K562 (cell line): ENCODE measurements at regions not wholly inside any gene's neighbourhood (a gene's known extent, or its start where the extent isn't known, plus 50 kb on each side); places are given as distances from the start of the nearest gene placed in this dataset.

Experiments used
- ATAC-seq: fragments of 200-7000 bp; cut with Tn5 transposase; 3 replicates; pipeline ENCODE4 v1.9.1; 2020; ENCODE audit warnings: moderate library complexity
- BruUV-seq: library from RNA; stranded (reverse); fragments of 400-500 nt; replicated peaks from 2 replicates; lab custom pipeline; 2021; lab: Mats Ljungman, UMichigan
- CTCF ChIA-PET: fragments of 300-600 bp; formaldehyde crosslinking; extraction: SDS; loops from one replicate; lab custom pipeline; 2021; ENCODE audit warnings: low intra/inter-chr PET ratio; lab: Yijun Ruan, JAX
- POLR2A ChIA-PET: fragments of 300-600, 350-650 bp; sonication (Branson Sonifier 250); formaldehyde crosslinking; extraction: SDS; loops from one replicate; lab custom pipeline; 2021; ENCODE audit warnings: antibody characterized with exemption, inconsistent platforms; lab: Yijun Ruan, JAX
- DNase-seq, 4 experiments: peaks; one replicate each; pipeline versions ENCODE4 v3.0.0 to v3.0.0-alpha.2; 2011 to 2018; ENCODE audit warnings: low spot score in 3 of 4, mixed read lengths in 3 of 4; ENCODE audit errors: extremely low read depth in 1 of 4
- FAIRE-seq: peaks from 2 replicates; lab custom pipeline; 2011; peaks lifted over from hg19 to GRCh38; lab: Jason Lieb, UNC
- H2AFZ ChIP-seq: 2 replicates; pipeline ENCODE4 v1.6.0; 2011; ENCODE audit warnings: low read depth, low read length, control low read depth, inconsistent platforms
- H3K27ac ChIP-seq: fragments of 200-600 bp; 3 replicates; pipeline ENCODE4 v1.8.0; 2011; ENCODE audit warnings: low read depth, mild to moderate bottlenecking, control low read depth, inconsistent platforms, low read length, moderate library complexity, mixed read lengths; ENCODE audit errors: extremely low read depth
- H3K27me3 ChIP-seq, 2 experiments: fragments of 300-600 bp in 1 of 2; 2 replicates in 1 of 2; 3 replicates in 1 of 2; pipeline versions ENCODE4 v1.6.0 to v1.8.0; 2011; ENCODE audit warnings: inconsistent platforms in 2 of 2, low read length in 2 of 2, mild to moderate bottlenecking in 1 of 2, mixed read lengths in 1 of 2, moderate library complexity in 1 of 2; ENCODE audit not compliant: control insufficient read depth in 2 of 2, insufficient read depth in 2 of 2
- H3K36me3 ChIP-seq: fragments of 300-600 bp; 3 replicates; pipeline ENCODE4 v1.8.0; 2011; ENCODE audit warnings: mild to moderate bottlenecking, low read length, inconsistent platforms; ENCODE audit not compliant: control insufficient read depth, insufficient read depth
- H3K4me1 ChIP-seq, 2 experiments: fragments of 200-600 bp in 1 of 2; replicated peaks in 1 of 2; 2 replicates in 1 of 2; 3 replicates in 1 of 2; pipeline versions ENCODE4 v1.5.1 to v1.8.0; 2011; ENCODE audit warnings: inconsistent platforms in 2 of 2, low read length in 2 of 2, mild to moderate bottlenecking in 1 of 2, mixed read lengths in 1 of 2, moderate library complexity in 1 of 2; ENCODE audit not compliant: control insufficient read depth in 2 of 2, insufficient read depth in 2 of 2
- H3K4me2 ChIP-seq: 2 replicates; pipeline ENCODE4 v1.6.1; 2011; ENCODE audit warnings: low read length, control low read depth, inconsistent platforms, mixed read lengths; ENCODE audit not compliant: insufficient read depth
- H3K4me3 ChIP-seq: fragments of 200-600 bp; sonication (generic), shearing (Covaris generic); 2 replicates; pipeline ENCODE4 v1.5.1; 2016; ENCODE audit warnings: control low read depth, inconsistent platforms
- H3K79me2 ChIP-seq: fragments of 200-600 bp; 3 replicates; pipeline ENCODE4 v1.8.0; 2011; ENCODE audit warnings: low read length, inconsistent platforms; ENCODE audit not compliant: control insufficient read depth, insufficient read depth
- H3K9ac ChIP-seq, 2 experiments: 2 replicates each; pipeline versions ENCODE4 v1.6.0 to v1.6.1; 2011; ENCODE audit warnings: low read depth in 2 of 2, low read length in 2 of 2, control low read depth in 1 of 2, inconsistent platforms in 1 of 2, mild to moderate bottlenecking in 1 of 2, mixed read lengths in 1 of 2; ENCODE audit not compliant: insufficient read depth in 1 of 2
- H3K9me1 ChIP-seq: one replicate; pipeline ENCODE4 v1.6.0; 2011; ENCODE audit warnings: inconsistent platforms, mild to moderate bottlenecking, low read length, moderate library complexity; ENCODE audit not compliant: control insufficient read depth, insufficient read depth
- H3K9me3 ChIP-seq: replicated peaks from 2 replicates; pipeline ENCODE4 v1.5.1; 2011; ENCODE audit warnings: low read depth, low read length, inconsistent platforms; ENCODE audit not compliant: control insufficient read depth, insufficient read depth
- H4K20me1 ChIP-seq: replicated peaks from 2 replicates; pipeline ENCODE4 v1.6.1; 2011; ENCODE audit warnings: low read length, inconsistent platforms, mixed read lengths; ENCODE audit not compliant: control insufficient read depth, insufficient read depth
- ARHGAP35 ChIP-seq: fragments of 450-650 bp; IDR thresholded peaks from 2 replicates; pipeline ENCODE4 v1.6.1; 2018; ENCODE audit not compliant: partially characterized antibody
- KLF1 ChIP-seq: fragments of 450-650 bp; IDR thresholded peaks from 2 replicates; pipeline ENCODE4 v1.6.1; 2016; ENCODE audit warnings: missing genetic modification characterization, missing compliant biosample characterization
- NFRKB ChIP-seq: fragments of 450-650 bp; IDR thresholded peaks from 2 replicates; pipeline ENCODE4 v1.6.1; 2016; ENCODE audit warnings: low read depth
- NFXL1 ChIP-seq: fragments of 450-650 bp; formaldehyde crosslinking; IDR thresholded peaks from 2 replicates; pipeline ENCODE4 v1.4.0; 2021; ENCODE audit warnings: mild to moderate bottlenecking
- PRDM10 ChIP-seq: fragments of 450-650 bp; IDR thresholded peaks from 2 replicates; pipeline ENCODE4 v1.6.1; 2018; ENCODE audit not compliant: partially characterized antibody
- RBM15 ChIP-seq: fragments of 200-400 bp; formaldehyde crosslinking; IDR thresholded peaks from 2 replicates; pipeline ENCODE4 v1.6.1; 2018; ENCODE audit warnings: mild to moderate bottlenecking, low read length, moderate library complexity; ENCODE audit not compliant: insufficient read depth
- STAT5B ChIP-seq: fragments of 250-450 bp; sonication (Bioruptor Pico); IDR thresholded peaks from 2 replicates; pipeline ENCODE4 v1.8.0; 2021; ENCODE audit warnings: mild to moderate bottlenecking, inconsistent platforms
- TFAM ChIP-seq: fragments of 250-450 bp; sonication (Bioruptor Pico); conservative IDR thresholded peaks from 2 replicates; pipeline ENCODE4 v1.5.0; 2021; ENCODE audit warnings: mild to moderate bottlenecking, moderate library complexity
- ZNF384 ChIP-seq: IDR thresholded peaks from 2 replicates; pipeline ENCODE4 v1.6.1; 2012; ENCODE audit warnings: low read depth, low read length, improper control_type of control experiment
- ZNF583 ChIP-seq: fragments of 250-450 bp; sonication (Bioruptor Pico); IDR thresholded peaks from 2 replicates; pipeline ENCODE4 v1.4.0; 2020
- WGBS: fragments of 100-300 bp; shearing (Covaris generic); methylation state at CpG from one replicate; pipeline ENCODE4 v1.1.6; 2016; ENCODE audit warnings: low coverage, mixed read lengths; ENCODE audit not compliant: insufficient coverage; ENCODE audit errors: missing lambda C conversion rate; 5-methylcytosine and 5-hydroxymethylcytosine counted together
- in situ Hi-C: fragments of 300-500 bp; cut with MboI; formaldehyde crosslinking; loops from 4 replicates; pipeline ENCODE4 v1.15.0; 2018; ENCODE audit warnings: inconsistent platforms, mixed read lengths
- intact Hi-C: fragments of 100-400 bp; cut with micrococcal nuclease; formaldehyde crosslinking; loops from 2 replicates; pipeline ENCODE4 v1.14.2; 2022
- TF ChIP-seq, protein P1 (sequence below): fragments of 250-450 bp; sonication (Bioruptor Pico); IDR thresholded peaks from 2 replicates; pipeline ENCODE4 v1.5.0; 2021
- TF ChIP-seq, protein P2 (sequence below): fragments of 450-650 bp; IDR thresholded peaks from 2 replicates; pipeline ENCODE4 v1.6.1; 2016
- TF ChIP-seq, protein P3 (sequence below): sonication (generic); formaldehyde crosslinking; IDR thresholded peaks from 2 replicates; pipeline ENCODE4 v1.8.0; 2022; ENCODE audit warnings: mild to moderate bottlenecking, missing genetic modification reagents

DNA sequence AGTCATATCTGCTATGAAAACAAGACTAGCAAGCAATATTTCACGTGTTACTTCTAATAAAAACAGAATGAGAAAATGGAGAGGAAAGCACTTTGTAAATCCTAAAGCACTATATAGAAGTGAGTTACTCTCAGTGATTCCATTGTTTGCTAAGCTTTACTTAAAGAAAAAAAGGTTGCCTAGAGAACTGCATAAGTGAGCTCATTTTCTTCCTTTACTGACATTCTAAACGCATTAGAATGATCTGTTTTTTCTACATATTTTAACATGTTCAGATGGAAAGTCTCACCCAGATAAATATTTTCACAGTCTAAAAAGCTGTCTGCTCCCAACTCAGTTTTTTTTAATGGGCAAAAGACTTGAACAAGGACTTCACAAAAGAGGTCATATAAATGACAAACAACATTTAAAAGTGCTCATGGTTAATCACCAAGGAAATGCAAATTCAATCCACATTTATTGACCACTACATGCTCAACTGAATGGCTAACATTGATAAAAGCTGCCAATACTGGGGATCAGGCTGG is 52.9 kb upstream of the AKAP12 start:
- TF ChIP-seq PRDM10 = no peak
- no peak for TF ChIP-seq ARHGAP35
- TF ChIP-seq ZNF384 = no peak
- no peak for TF ChIP-seq STAT5B (CRISPR knock-in tag)
- TF ChIP-seq, protein P1, sequence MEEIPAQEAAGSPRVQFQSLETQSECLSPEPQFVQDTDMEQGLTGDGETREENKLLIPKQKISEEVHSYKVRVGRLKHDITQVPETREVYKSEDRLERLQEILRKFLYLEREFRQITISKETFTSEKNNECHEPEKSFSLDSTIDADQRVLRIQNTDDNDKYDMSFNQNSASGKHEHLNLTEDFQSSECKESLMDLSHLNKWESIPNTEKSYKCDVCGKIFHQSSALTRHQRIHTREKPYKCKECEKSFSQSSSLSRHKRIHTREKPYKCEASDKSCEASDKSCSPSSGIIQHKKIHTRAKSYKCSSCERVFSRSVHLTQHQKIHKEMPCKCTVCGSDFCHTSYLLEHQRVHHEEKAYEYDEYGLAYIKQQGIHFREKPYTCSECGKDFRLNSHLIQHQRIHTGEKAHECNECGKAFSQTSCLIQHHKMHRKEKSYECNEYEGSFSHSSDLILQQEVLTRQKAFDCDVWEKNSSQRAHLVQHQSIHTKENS = no peak
- TF ChIP-seq TFAM (CRISPR knock-in tag) = no peak
- TF ChIP-seq, protein P2, sequence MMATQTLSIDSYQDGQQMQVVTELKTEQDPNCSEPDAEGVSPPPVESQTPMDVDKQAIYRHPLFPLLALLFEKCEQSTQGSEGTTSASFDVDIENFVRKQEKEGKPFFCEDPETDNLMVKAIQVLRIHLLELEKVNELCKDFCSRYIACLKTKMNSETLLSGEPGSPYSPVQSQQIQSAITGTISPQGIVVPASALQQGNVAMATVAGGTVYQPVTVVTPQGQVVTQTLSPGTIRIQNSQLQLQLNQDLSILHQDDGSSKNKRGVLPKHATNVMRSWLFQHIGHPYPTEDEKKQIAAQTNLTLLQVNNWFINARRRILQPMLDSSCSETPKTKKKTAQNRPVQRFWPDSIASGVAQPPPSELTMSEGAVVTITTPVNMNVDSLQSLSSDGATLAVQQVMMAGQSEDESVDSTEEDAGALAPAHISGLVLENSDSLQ = no peak
- no peak for TF ChIP-seq RBM15
- TF ChIP-seq NFXL1 = no peak
- TF ChIP-seq KLF1 (tag) = no peak
- TF ChIP-seq NFRKB = no peak
- no peak for TF ChIP-seq ZNF583 (CRISPR knock-in tag)
- TF ChIP-seq, protein P3, sequence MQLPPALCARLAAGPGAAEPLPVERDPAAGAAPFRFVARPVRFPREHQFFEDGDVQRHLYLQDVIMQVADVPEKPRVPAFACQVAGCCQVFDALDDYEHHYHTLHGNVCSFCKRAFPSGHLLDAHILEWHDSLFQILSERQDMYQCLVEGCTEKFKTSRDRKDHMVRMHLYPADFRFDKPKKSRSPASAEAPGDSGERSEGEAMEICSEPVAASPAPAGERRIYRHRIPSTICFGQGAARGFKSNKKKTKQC (CRISPR knock-in tag) = no peak
- 0% methylated on average over 2 of the region's 2 CpGs for whole genome bisulfite sequencing
- ChIA-PET CTCF (no interaction called here), POLR2A (no interaction called here)
- Histone ChIP-seq H3K4me1 (no peaks in the 10 kb centered on the region), H3K9me3 (no peaks in the 10 kb centered on the region), H3K4me3 (no peak overlapping the region), H3K9me1 (no peaks in the 10 kb centered on the region), H3K79me2 (no peaks in the 10 kb centered on the region), H3K27ac (no peak overlapping the region), H3K9ac (no peak overlapping the region), H3K4me2 (no peak overlapping the region), H2AFZ (no peak overlapping the region), H3K27me3 (peaks cover 5 to 9% of the 10 kb centered on the region in 2 experiments; a peak in 4 of 5 replicates), H3K36me3 (no peaks in the 10 kb centered on the region), H4K20me1 (no peaks in the 10 kb centered on the region)
- no peak for ATAC-seq
- no peak for FAIRE-seq
- intact Hi-C loops (no loop called here), in situ Hi-C loops (no loop called here)
- DNase-seq = no peak
- BruUV-seq = no TSS peak
